GM18517 (cell line): ENCODE measurements at regions not wholly inside any gene's neighbourhood (a gene's known extent, or its start where the extent isn't known, plus 50 kb on each side); places are given as distances from the start of the nearest gene placed in this dataset.

Source experiments
- ATAC-seq: cut with Tn5 transposase; IDR thresholded peaks from one replicate; pipeline ENCODE4 v1.9.1; 2021; ENCODE audit warnings: mild to moderate bottlenecking, moderate library complexity; ENCODE audit not compliant: unreplicated experiment

DNA sequence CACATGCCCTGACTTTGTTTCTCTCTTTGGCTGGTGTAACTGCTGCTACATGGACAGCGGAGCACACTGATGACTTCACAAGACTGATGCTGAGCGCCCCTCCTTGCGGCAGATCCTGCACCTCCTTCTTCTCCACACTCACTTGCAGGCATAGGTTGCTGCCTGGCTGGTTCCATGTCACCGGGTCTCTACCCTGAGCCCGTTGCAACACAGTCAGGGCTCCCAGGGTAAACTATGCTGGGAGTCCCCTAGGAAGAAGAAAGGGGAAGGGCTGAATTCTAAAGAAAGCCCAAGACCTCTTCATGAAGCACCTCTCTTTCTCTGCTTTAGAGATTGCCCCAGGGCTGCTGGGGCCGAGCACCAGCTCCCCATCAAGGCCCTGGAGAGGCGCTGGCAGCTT, 83.3 kb upstream of the DUSP22 start:
- no peak for ATAC-seq

- ATAC-seq = peak; percentile 75
These were observed 82.7 kb upstream of the DUSP22 start for GRCh38 chr6:209432-210103.

DNA sequence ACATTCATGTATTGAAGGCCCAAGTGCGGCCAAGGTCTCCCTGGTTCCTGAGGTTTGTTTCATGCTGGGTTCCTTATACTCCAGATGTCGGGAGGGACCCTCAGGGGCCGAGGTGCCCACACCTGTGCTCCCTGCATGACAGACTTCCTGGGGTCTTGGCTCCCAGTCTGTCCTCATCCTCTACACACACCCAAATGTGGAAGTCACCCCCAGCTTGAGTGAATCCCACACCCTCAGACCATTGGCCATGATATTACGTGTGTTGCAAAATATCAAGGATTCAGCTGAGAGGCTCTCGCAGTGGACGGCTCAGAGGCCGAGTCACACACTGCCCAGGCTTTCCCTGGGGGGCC, 82.2 kb upstream of the DUSP22 start:
- no peak for ATAC-seq

DNA sequence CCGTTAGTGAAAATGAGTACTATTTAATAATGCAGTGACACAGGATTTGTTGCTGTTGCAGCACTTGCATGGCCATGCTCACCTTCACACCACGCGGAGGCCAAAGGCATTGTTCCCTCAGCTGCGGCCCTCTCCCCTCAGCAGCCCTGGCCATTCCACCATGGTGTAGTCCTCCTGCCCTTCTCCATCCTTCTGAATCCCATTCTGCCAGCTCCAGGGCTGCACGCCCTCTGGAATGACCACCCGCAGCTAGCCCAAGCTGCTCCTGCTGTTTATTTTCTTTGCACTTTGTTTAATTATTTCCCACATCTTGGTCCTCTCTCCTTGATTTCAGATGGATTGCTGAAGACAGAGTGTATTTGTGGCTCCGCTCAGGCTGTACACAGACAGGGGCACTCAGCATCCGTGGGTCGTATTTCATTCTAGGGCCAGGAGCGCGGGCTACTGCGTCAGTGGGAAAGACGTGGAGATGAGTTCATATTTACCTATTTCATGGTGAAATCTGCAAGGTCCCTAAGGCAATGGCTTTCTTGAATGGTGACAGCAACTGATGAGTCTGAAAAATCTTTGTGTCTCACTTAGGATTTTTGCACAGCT, 81.4 kb upstream of the DUSP22 start:
- no peak for ATAC-seq

DNA sequence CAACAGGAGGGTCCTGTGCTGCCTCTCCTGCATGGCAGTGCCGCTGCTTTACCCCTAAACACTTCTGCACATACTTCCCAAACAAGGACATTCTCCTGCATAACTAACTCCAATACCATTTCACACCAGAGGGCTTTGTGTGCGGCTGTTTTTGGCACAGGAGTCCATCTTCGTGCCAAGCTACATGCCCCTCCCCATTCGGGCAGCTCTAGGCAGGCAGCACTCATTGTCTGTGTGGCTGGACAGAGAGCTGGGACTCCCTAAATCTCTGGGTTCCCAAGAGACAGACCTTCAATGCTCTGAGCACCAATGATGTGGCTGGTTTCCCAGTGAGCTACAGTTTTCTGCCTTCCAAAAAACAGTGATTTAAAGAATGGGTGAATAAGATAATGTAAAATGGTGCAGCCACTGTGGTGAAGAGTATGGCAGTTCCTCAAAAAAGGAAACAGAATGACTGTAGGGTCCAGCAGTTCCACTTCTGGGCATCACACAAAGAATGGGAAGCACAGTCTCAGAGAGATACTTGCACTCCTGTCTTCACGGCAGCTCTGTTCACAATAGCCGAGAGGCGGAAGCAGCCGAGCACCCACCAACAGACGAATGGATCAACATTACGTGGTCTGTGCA, 80.3 kb upstream of the DUSP22 start:
- ATAC-seq = no peak

DNA sequence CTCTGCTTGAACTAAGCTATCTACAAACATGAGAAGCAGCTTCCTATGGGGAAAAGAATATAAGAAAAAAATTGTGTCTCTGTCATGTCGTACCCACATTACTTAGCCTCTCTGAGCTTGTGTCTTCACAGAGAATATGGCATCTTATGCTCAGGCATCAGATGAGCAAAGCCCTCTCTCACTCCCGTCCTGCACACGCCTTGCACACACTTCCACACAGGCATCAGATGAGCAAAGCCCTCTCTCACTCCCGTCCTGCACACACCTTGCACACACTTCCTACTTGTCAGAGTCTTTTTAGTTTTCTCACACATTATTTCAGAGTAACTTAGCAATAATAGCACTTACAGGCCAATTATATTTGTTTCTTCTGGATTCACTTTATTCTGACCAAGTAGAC, 79.0 kb upstream of the DUSP22 start:
- no peak for ATAC-seq

DNA sequence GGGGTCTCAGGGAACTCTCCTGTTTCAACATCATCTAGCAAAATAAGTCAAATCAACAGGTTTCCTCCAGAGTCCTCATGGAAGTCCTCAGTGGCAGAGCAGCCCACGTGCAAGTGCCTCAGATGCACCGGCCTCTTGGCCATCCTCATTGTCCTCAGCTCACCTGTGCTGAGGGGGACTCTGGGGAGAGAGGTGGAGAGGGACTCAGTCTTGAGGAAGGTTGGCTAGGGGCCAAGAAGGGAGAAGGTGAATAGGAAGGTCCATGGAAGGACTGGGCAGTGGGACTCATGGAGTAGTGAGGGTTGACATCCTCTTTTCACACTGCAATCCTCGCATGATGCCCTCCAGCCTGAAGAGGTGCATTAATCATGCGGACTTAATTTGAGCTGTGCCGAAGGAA, 77.9 kb upstream of the DUSP22 start:
- no peak for ATAC-seq

- no peak for ATAC-seq
These were observed 76.8 kb upstream of the DUSP22 start for GRCh38 chr6:215335-216034.

GRCh38 chr6:217048-217659, 75.1 kb upstream of the DUSP22 start:
- ATAC-seq = no peak

DNA sequence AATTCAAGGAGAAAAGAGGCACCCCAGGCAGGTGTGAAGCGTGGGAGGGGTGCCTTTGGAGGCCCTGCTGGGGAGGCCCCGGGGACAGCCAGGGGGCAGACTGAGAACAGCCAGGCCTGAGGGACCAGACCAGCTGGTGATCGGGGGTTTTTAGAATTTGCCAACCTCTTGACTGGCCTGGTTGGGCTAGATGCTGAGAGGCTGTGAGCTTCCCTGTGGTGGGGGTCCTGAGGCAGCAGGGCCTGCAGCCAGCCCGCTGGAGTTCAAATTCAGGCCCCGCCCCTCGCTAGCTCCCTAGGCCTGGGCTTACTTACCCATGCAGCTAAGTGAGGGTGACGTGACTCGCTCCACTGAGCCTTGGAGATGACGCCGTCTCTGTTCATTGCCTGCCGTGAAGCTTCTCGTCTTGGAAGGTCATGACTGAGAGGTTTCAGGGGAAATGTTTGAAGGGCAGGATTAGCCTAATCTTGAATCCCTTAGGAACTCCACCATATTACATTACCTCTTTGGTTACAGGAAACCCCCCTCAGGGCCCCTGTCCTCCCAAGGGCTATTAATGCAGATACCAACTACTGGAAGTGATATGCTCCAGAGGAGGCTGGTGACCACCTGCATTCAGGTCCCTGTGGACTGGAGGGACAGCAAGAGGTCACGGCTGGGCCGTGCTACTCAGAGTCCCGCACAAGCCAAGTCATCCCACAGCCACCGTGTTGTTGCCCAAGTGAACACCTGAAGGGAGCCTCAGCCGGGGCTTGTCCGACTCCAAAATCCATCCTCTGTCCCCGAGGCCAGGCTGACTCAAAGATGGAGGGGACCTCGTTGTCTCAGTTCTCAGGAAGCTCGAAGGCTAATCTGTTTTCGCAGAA, 73.9 kb upstream of the DUSP22 start:
- ATAC-seq = peak; percentile 44

- peak; percentile 9 for ATAC-seq
These were observed 73.2 kb upstream of the DUSP22 start for GRCh38 chr6:219019-219570.

GRCh38 chr6:219641-220198, 72.6 kb upstream of the DUSP22 start:
- ATAC-seq = no peak

GRCh38 chr6:220312-220711, 72.0 kb upstream of the DUSP22 start:
- ATAC-seq = no peak

- ATAC-seq = no peak
These were observed 71.4 kb upstream of the DUSP22 start for GRCh38 chr6:220721-221475.

- ATAC-seq = no peak
These were observed 70.5 kb upstream of the DUSP22 start for GRCh38 chr6:221531-222349.

GRCh38 chr6:222468-222867, 69.8 kb upstream of the DUSP22 start:
- no peak for ATAC-seq

DNA sequence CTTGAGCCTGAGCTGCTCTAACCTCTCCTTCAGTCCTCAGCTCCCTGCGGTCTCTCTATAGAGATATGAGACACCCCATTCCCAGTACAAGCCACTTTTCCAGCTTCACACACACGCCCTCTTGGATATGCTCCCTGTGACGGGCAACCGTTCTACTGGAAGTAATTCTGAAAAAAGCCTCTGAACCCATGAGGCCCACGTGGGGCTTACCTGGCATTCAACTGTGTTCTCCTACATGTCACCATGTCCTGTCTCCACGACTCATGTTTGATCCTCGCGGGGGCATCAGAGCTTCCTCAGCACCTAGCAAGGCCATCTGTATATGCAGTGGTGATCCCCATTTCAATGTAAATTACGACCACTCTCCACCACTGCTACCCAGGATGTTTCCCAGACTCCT, 69.2 kb upstream of the DUSP22 start:
- ATAC-seq = no peak

- ATAC-seq = no peak
These were observed 68.5 kb upstream of the DUSP22 start for GRCh38 chr6:223763-224162.
